ENCODE measurements at regions not wholly inside any gene's neighbourhood (a gene's known extent, or its start where the extent isn't known, plus 50 kb on each side); places are given as distances from the start of the nearest gene placed in this dataset.

GRCh38 chr9:82148426-82148810, 159.8 kb downstream of the SPATA31D1 start:
- no peak overlapping the region for H3K27ac ChIP-seq (ENCODE audit: low read depth in 1 of 2, low read length in 1 of 2)
- no peak overlapping the region for H3K9ac ChIP-seq (ENCODE audit: insufficient read depth in 1 of 2, low read length in 2 of 2)
- peaks cover 0 to 30% (median 3%) of the 10 kb centered on the region in 5 donors for H3K4me1 ChIP-seq (ENCODE audit: control insufficient read depth in 5 of 5, insufficient read depth in 5 of 5, low read length in 5 of 5)
- ATAC-seq (ENCODE audit: insufficient read depth, low FRiP score), result no peak
- no peaks in the 10 kb centered on the region for H3K36me3 ChIP-seq (ENCODE audit: control insufficient read depth in 4 of 4, insufficient read depth in 4 of 4, low read length in 4 of 4)
- H3K4me3 ChIP-seq, result no peak overlapping the region
- WGBS, 2 donors, result 85 to 89% methylated on average over 1 of the region's 1 CpG
- DNase-seq, result no peak
- H3K27me3 ChIP-seq (ENCODE audit: control insufficient read depth in 3 of 3, insufficient read depth in 3 of 3, low read length in 2 of 3), result no peaks in the 10 kb centered on the region
- no peaks in the 10 kb centered on the region for H3K9me3 ChIP-seq (ENCODE audit: control insufficient read depth in 4 of 4, insufficient read depth in 3 of 4, low read length in 3 of 4)
- TF ChIP-seq, protein P1, sequence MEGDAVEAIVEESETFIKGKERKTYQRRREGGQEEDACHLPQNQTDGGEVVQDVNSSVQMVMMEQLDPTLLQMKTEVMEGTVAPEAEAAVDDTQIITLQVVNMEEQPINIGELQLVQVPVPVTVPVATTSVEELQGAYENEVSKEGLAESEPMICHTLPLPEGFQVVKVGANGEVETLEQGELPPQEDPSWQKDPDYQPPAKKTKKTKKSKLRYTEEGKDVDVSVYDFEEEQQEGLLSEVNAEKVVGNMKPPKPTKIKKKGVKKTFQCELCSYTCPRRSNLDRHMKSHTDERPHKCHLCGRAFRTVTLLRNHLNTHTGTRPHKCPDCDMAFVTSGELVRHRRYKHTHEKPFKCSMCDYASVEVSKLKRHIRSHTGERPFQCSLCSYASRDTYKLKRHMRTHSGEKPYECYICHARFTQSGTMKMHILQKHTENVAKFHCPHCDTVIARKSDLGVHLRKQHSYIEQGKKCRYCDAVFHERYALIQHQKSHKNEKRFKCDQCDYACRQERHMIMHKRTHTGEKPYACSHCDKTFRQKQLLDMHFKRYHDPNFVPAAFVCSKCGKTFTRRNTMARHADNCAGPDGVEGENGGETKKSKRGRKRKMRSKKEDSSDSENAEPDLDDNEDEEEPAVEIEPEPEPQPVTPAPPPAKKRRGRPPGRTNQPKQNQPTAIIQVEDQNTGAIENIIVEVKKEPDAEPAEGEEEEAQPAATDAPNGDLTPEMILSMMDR (IDR thresholded peaks at IDR 0.05; ENCODE audit: control extremely low read depth, extremely low read depth), result no peak

- 64 to 81% methylated on average over 8 of the region's 8 CpGs for WGBS, 2 donors
- peak; percentile 64 to 94 (median 93) for DNase-seq
- H3K4me1 ChIP-seq (ENCODE audit: control insufficient read depth in 5 of 5, insufficient read depth in 5 of 5, low read length in 5 of 5), result peaks cover 0 to 30% (median 3%) of the 10 kb centered on the region in 5 donors
- TF ChIP-seq, protein P1 (IDR thresholded peaks at IDR 0.05; ENCODE audit: control extremely low read depth, extremely low read depth), result no peak
- H3K4me3 ChIP-seq, result no peak overlapping the region
- H3K27me3 ChIP-seq (ENCODE audit: control insufficient read depth in 3 of 3, insufficient read depth in 3 of 3, low read length in 2 of 3), result no peaks in the 10 kb centered on the region
- no peak for ATAC-seq (ENCODE audit: insufficient read depth, low FRiP score)
- no peak overlapping the region for H3K27ac ChIP-seq (ENCODE audit: low read depth in 1 of 2, low read length in 1 of 2)
- H3K9me3 ChIP-seq (ENCODE audit: control insufficient read depth in 4 of 4, insufficient read depth in 3 of 4, low read length in 3 of 4), result no peaks in the 10 kb centered on the region
- H3K36me3 ChIP-seq (ENCODE audit: control insufficient read depth in 4 of 4, insufficient read depth in 4 of 4, low read length in 4 of 4), result no peaks in the 10 kb centered on the region
- no peak overlapping the region for H3K9ac ChIP-seq (ENCODE audit: insufficient read depth in 1 of 2, low read length in 2 of 2)
Observed at GRCh38 chr9:82148901-82149461, 160.4 kb downstream of the SPATA31D1 start.

GRCh38 chr9:82149501-82149946, 161.0 kb downstream of the SPATA31D1 start:
- Histone ChIP-seq H3K27me3 (ENCODE audit: control insufficient read depth in 3 of 3, insufficient read depth in 3 of 3, low read length in 2 of 3) (no peaks in the 10 kb centered on the region), H3K27ac (ENCODE audit: low read depth in 1 of 2, low read length in 1 of 2) (no peak overlapping the region), H3K4me3 (no peak overlapping the region), H3K9ac (ENCODE audit: insufficient read depth in 1 of 2, low read length in 2 of 2) (no peak overlapping the region), H3K36me3 (ENCODE audit: control insufficient read depth in 4 of 4, insufficient read depth in 4 of 4, low read length in 4 of 4) (no peaks in the 10 kb centered on the region), H3K4me1 (ENCODE audit: control insufficient read depth in 5 of 5, insufficient read depth in 5 of 5, low read length in 5 of 5) (peaks cover 0 to 30% (median 3%) of the 10 kb centered on the region in 5 donors), H3K9me3 (ENCODE audit: control insufficient read depth in 4 of 4, insufficient read depth in 3 of 4, low read length in 3 of 4) (no peaks in the 10 kb centered on the region)
- DNase-seq (peak in 1 of 3 donors; percentile 33), ATAC-seq (ENCODE audit: insufficient read depth, low FRiP score) (no peak)
- TF ChIP-seq, protein P1 (IDR thresholded peaks at IDR 0.05; ENCODE audit: control extremely low read depth, extremely low read depth), result no peak
- 88 to 95% methylated on average over 4 of the region's 4 CpGs for WGBS, 2 donors

DNA sequence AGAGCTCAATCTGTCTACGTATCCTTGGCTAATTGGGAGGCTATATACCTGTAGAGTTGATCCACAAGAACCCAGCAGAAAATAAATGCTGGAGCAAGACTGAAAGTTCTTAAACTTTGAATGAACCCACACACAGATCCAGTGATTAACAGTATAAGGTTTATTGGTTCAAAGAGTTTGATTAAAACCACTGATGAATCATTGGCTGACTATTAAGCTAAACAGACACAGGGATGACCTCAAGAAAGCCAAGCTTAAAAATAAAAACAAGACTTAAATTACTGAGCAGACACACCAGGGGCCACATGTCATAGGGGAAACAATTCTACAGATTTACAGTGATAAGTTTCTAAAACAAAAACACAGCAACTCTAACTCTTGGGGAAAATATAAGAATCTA, 163.6 kb downstream of the SPATA31D1 start:
- ATAC-seq (ENCODE audit: insufficient read depth, low FRiP score), result no peak
- WGBS, 2 donors, result 89 to 94% methylated on average over 1 of the region's 1 CpG

More for the DNA sequence above, 163.6 kb downstream of the SPATA31D1 start:
- TF ChIP-seq, protein P1 (IDR thresholded peaks at IDR 0.05; ENCODE audit: control extremely low read depth, extremely low read depth), result no peak
- H3K4me1 ChIP-seq (ENCODE audit: control insufficient read depth in 5 of 5, insufficient read depth in 5 of 5, low read length in 5 of 5), result peaks cover 0 to 30% (median 3%) of the 10 kb centered on the region in 5 donors
- no peak for DNase-seq
- no peaks in the 10 kb centered on the region for H3K27me3 ChIP-seq (ENCODE audit: control insufficient read depth in 3 of 3, insufficient read depth in 3 of 3, low read length in 2 of 3)
- H3K27ac ChIP-seq (ENCODE audit: low read depth in 1 of 2, low read length in 1 of 2), result no peak overlapping the region
- no peaks in the 10 kb centered on the region for H3K36me3 ChIP-seq (ENCODE audit: control insufficient read depth in 4 of 4, insufficient read depth in 4 of 4, low read length in 4 of 4)
- H3K4me3 ChIP-seq, result no peak overlapping the region
- H3K9me3 ChIP-seq (ENCODE audit: control insufficient read depth in 4 of 4, insufficient read depth in 3 of 4, low read length in 3 of 4), result no peaks in the 10 kb centered on the region
- H3K9ac ChIP-seq (ENCODE audit: insufficient read depth in 1 of 2, low read length in 2 of 2), result no peak overlapping the region

Measured in lung (tissue), 11 donors.